Inflammatory macrophage treated with lipopolysaccharide for 1 hour (primary cell): ENCODE measurements at regions not wholly inside any gene's neighbourhood (a gene's known extent, or its start where the extent isn't known, plus 50 kb on each side); places are given as distances from the start of the nearest gene placed in this dataset.

Experiments
- DNase-seq, 2 donors: peaks; one replicate each; pipeline ENCODE4 v3.0.0-alpha.2; 2020 to 2022

- DNase-seq = no peak
These were observed 123.1 kb upstream of the C11orf87 start for GRCh38 chr11:109298865-109299264.

GRCh38 chr11:109300211-109300610, 121.8 kb upstream of the C11orf87 start:
- no peak for DNase-seq

GRCh38 chr11:109302591-109303334, 119.2 kb upstream of the C11orf87 start:
- no peak for DNase-seq

DNA sequence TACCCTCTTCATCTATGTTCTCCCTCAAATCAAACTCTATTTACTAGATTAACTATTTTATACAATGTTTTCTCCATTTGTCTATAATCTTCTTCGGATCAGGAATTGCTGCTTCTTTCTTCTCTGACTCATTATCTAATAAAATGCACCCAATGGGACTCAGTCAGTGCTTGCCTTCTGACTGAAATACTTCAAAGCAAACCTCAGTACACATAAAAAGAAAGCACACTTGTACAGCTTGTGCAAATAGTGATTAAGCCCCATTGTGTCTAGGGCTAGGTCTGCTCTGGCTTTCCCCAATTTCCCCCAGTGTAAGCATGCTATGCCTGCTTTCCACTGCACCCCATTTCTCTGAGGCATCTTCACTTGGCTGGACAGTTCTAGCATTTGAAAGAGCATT, 118.6 kb upstream of the C11orf87 start:
- DNase-seq = no peak

DNA sequence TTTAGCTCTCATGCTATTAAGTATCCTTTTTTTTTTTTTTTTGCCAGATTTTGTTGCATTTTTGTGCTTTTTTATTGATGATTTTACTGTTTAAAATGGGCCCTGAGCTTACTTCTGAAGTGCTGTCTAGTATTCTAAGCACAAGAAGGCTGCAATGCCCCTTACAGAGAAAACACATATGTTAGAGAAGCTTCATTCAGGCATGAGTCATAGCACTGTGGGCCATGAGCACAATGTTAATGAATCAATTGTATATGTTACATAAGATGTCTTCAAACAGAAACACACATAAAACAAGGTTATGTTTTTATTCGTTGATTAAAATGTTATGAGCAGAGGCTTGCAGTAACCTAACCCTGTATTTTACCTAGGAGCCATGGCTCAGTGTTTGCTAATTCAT, 117.8 kb upstream of the C11orf87 start:
- no peak for DNase-seq

DNA sequence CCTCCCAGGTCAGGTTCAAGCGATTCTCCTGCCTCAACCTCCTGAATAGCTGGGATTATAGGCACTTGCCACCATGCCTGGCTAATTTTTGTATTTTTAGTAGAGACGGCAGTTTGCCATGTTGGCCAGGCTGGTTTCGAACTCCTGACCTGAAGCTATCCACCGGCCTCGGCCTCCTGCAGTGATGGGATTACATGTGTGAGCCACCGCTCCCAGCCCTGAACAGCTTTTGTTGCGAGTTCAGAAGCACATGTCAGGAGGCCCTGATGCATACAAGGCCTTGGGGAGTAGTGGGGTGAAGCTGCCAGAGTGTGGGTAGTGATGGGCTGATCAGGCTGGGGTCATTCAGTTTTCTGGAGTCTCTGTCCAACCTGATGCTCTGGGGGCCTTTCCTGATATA, 117.0 kb upstream of the C11orf87 start:
- no peak for DNase-seq

DNA sequence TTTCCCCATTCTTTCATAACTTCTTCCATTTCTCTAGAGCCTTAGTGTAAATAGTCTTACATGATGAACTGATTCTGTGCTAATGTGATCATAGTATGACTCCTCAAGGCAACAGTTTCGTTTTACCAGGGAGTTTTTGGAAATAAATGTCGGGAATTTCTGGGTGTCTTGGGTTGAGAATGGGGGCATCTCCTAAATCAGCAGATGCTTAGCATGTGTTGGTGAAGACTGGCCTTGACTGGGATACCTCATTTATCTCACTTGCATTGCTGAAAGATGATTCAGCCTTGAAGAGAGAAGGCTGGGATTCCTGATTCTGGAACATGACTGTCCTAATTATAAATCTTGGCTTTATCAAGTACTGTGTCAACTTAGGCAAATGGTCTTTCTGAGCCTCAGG, 115.7 kb upstream of the C11orf87 start:
- DNase-seq = no peak

GRCh38 chr11:109307366-109307765, 114.6 kb upstream of the C11orf87 start:
- no peak for DNase-seq

- no peak for DNase-seq
These were observed 113.4 kb upstream of the C11orf87 start for GRCh38 chr11:109308551-109308950.

DNA sequence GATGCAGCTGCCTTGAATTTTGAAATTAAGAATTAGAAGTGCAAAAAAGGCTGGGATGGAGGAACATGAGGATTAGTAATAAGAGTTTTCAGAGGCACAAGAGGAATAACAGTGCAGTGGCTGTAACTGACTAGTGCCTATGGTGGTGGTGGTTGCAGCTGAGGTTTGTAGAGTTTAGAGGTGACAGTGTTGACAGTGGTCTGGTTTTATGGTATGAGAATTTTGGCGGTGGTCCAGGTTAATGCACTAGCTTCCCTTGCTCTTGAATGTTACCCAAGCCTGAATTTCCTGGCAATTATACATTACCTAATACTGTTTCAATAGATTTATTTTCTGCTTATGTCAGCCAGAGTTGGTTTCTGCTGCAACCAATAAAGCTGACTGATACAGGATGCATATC, 112.8 kb upstream of the C11orf87 start:
- no peak for DNase-seq

DNA sequence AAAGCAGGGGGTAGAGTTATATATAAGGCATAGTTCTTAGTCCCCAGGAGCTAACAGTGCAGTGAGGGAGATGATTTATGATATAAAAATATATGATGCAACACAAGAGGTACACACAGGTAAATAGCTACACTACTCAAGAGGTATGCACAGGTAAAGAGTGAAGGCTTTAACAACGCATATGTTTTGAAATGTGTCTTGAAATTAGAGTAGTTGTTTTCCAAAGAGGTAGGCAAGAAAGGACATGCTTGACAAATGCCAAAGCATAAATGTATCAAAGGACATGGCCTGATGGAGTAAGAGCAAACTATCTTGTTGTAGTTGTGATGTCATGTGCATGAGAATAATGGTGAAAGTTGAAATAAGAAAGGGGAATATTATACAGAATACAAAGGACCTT, 104.3 kb upstream of the C11orf87 start:
- DNase-seq = no peak

- DNase-seq = no peak
These were observed 101.4 kb upstream of the C11orf87 start for GRCh38 chr11:109320595-109320994.

GRCh38 chr11:109326781-109327180, 95.2 kb upstream of the C11orf87 start:
- no peak for DNase-seq

DNA sequence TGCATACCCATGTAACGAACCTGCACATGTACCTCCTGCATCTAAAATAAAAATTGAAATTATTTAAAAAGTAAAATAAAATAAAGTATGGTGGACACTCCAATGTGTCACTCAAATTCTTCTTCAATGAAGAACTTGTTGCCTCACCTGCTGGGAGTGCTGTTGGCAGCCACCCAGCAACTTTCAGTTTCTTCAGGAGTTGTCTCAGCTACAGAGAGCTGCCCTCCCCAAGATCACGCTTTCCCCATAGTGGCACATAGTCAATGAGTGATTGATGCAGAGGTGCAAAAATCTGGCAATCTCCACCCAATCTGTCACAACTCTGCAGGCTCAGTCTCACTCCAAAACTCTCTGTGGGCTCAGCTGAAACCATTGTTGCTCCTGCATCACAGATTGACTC, 92.3 kb upstream of the C11orf87 start:
- no peak for DNase-seq

- no peak for DNase-seq
These were observed 83.9 kb upstream of the C11orf87 start for GRCh38 chr11:109338131-109338530.

- DNase-seq = no peak
These were observed 79.7 kb upstream of the C11orf87 start for GRCh38 chr11:109342261-109342660.

DNA sequence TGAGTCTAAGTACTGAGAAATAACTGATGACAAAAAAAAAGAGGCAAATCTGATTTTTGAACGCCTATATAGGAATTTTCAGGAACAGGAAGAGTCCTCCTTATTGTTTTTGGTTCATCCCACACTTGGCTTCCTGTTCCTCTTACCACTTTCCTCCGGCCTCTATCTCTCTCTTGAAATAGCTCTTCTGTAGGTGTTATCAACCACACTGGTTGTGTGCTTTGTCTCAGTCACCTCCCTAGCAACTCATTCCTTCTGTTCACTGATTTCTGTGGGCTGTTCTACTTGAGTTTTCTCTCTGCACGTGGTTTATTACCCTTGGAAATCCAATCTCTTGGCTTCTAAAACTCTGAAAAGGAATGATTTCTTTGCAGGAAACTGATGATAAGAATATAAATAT, 78.7 kb upstream of the C11orf87 start:
- no peak for DNase-seq

DNA sequence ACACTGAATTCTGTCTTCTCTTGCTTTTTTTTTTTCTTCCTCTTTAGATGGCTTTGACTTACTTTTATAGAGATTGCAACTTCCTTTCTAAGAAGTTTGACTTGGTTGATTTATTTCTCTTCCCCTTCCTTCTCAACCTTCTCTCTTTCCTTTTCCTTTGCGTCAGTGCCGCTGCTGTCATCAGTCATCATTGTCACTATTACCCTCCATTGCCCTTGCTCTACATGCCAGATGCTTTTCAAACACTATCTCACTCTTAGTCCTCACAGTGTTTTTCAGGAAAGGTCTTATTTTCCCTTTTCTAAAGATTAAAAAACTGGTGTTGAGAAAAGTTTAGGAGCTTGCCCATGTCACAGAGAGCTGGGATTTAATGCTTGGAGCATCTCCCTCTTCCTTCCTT, 74.7 kb upstream of the C11orf87 start:
- DNase-seq = no peak

DNA sequence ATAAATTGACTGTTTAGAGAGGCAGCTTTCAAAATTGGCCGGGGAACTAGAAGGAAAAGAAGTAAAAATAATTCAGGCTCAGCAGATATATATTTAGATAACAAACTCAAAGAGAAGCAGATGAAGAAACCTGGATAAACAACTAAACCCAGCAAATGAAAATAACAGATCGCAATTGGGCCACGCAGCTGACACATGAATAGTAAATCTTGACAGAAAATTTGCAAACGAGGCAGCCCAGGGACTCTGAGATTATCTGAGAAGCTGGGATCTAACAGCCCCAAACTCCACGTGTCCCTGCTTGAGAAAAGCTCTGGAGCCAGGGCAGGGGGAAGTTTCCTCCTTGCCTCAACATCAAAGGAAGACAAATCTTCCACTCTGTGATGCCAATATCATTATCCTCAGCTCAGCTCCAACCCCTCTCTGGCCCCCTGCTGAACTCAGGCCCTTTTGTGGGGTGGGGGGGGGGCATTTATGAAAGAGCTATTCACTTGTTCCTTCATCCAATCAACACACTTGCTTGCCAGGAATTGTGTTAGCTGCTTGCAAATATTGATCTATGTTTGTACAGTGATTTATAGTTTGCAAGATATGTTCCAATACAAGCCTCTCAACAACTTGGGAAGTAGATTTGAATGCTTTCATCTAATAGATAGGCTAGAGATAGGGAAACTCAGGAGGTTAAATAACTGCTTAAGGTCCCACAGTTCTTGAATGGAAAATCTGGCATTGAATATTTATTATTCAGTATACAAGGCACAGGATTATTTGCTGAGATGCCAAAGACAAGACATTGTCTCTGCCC, 72.5 kb upstream of the C11orf87 start:
- no peak for DNase-seq

DNA sequence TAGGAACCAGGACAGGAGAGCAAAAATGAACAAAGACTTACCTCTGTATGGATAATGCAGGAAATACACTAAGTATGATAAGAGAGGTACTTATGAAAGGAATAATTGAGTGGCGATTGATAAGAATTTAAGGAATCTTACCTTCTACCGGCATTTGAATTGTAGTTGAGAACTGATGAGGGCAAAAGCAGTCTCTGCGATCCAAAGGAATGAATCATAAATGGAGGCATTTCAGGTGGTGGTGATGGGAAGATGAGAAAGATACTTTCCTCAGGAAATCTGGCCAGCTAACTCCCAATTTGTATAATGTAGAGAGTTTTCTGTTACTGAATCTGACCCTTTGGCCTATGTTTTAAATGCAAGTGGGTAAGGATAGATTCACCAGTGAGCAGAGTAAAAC, 71.9 kb upstream of the C11orf87 start:
- no peak for DNase-seq

- DNase-seq = no peak
These were observed 59.9 kb upstream of the C11orf87 start for GRCh38 chr11:109362059-109362458.

DNA sequence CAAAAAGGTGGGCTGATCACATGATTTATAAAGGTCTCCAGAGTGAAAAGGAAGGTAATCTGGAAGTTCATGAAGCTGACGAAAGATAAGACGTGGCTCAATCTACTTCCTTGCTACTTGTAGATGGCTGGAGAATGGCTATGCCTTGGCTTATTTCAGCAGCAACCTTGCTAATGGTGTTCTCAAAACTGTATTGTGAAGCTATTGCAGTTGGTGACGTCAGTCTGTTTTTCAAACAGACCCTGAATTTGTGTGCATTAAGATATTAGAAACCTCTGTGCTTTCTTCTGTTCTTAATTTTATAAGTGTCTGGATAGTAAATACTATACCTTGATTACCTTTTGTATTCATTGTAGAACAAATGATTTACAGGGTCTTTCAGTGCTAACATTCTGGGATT, 58.3 kb upstream of the C11orf87 start:
- no peak for DNase-seq

DNA sequence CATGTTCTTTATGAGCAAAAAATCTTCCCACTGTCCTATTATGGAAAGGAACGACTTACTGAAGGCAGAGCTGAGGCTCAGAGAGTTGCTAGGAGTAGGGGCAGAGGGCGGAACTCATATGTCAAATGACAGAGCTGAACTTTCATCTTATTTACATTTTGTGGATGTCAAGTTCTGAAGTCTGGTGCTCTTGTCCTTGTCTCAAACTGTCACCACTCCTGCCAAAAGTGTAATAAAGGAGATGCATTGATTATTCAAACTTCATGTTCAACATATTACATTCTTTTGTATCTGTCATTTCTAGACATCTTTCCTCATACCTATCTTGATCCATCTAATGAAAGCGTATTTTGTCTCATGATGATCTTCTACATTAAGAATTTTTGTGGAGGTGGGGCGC, 57.1 kb upstream of the C11orf87 start:
- DNase-seq = no peak

- no peak for DNase-seq
These were observed 50.4 kb upstream of the C11orf87 start for GRCh38 chr11:109371444-109372176.
